GM06990 (cell line): ENCODE measurements at regions not wholly inside any gene's neighbourhood (a gene's known extent, or its start where the extent isn't known, plus 50 kb on each side); places are given as distances from the start of the nearest gene placed in this dataset.
"Not testable (repeated sequence)": the region's sequence is repeated elsewhere in the genome, so short reads cannot be mapped to it uniquely, and the experiment has no call there.

Experiments
- DNase-seq: peaks from one replicate; pipeline ENCODE4 v3.0.0-alpha.2; 2011; ENCODE audit not compliant: insufficient read length; ENCODE audit errors: extremely low read depth
- H3K27me3 ChIP-seq: replicated peaks from 2 replicates; pipeline ENCODE4 v1.6.0; 2011; ENCODE audit warnings: low read length; ENCODE audit not compliant: control insufficient read depth, insufficient read depth
- H3K36me3 ChIP-seq: 2 replicates; pipeline ENCODE4 v1.5.1; 2011; ENCODE audit warnings: low read length; ENCODE audit not compliant: control insufficient read depth, insufficient read depth
- H3K4me3 ChIP-seq: replicated peaks from 2 replicates; pipeline ENCODE4 v1.5.1; 2011; ENCODE audit warnings: low read depth, mild to moderate bottlenecking, control low read depth, low read length
- CTCF ChIP-seq: IDR thresholded peaks from 2 replicates; pipeline ENCODE4 v1.5.1; 2011; ENCODE audit warnings: low read length, control low read depth, mild to moderate bottlenecking, inconsistent platforms; ENCODE audit not compliant: insufficient read depth, poor library complexity, severe bottlenecking

GRCh38 chr18:67400502-67401117 lies 115.9 kb downstream of the DSEL start:
- TF ChIP-seq CTCF, result no peak
- no peaks in the 10 kb centered on the region for H3K27me3 ChIP-seq
- H3K36me3 ChIP-seq, result no peaks in the 10 kb centered on the region
- DNase-seq, result no peak
- H3K4me3 ChIP-seq, result no peak overlapping the region

- H3K27me3 ChIP-seq, result no peaks in the 10 kb centered on the region
- H3K36me3 ChIP-seq, result no peaks in the 10 kb centered on the region
- H3K4me3 ChIP-seq, result no peak overlapping the region
- no peak for DNase-seq
- TF ChIP-seq CTCF, result no peak
Measured at GRCh38 chr18:67386032-67386431, 130.5 kb downstream of the DSEL start.

DNA sequence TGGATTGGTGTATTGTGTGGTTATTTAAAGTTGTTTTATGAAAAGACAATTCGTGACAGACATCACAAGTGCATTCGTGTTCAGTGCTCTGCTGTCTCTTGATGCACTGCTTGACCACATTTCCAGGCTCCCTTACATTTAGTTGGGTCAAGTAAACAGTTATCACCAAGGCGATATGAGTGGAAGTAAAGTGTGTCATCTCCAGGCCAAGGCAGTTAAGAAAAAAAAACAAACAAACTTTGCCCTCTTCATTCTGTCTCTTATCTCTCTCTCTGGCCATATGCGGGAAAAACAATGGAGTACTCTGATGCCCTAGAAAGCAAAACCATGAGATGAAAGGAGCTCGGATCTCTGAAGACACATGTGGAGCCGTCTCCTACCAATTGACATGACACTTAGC lies 131.1 kb downstream of the DSEL start:
- no peak for DNase-seq
- Histone ChIP-seq H3K4me3 (no peak overlapping the region), H3K27me3 (no peaks in the 10 kb centered on the region), H3K36me3 (no peaks in the 10 kb centered on the region)
- no peak for TF ChIP-seq CTCF

DNA sequence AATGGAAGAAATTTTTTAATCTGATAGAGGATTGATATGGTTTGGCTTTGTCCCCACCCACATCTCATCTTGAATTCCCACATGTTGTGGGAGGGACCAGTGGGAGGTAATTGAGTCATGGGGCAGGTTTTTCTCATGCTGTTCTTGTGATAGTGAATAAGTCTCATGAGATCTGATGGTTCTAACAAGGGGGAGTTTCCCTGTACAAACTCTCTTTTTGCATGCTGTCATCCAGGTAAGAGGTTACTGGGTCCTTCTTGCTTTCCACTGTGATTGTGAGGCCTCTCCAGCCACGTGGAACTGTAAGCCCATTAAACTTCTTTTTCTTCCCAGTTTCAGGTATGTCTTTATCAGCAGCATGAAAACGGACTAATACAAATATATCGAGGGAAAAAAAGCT lies 132.5 kb downstream of the DSEL start:
- not testable (repeated sequence) for DNase-seq, H3K27me3 ChIP-seq, H3K36me3 ChIP-seq, H3K4me3 ChIP-seq

DNA sequence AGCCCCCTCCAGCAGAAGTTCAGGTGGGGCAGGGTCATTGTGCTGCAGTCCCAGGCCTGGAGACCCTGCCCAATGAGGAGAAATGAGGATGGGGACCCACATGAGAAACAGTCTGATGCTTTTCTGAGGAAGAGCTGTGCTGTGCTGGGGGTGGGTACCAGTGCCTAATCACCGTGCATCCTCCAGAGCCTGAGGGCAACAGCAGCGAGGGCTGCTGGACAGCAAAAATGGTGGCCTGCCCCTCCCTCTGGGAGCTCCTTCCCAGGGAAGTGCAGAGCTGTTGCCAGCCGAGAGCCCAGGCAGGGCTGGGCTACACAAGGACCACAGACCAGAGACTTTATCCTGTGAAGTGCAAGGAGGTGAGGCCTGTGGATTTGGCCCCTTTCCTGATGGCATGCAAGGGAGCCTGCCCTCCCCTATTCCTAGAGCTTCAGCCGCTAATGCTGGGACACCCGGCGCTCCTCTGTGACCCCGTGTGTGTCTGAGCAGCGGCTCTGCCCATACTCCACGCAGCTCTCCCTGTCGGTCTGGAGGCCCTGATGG lies 134.8 kb downstream of the DSEL start:
- DNase-seq, result no peak
- no peak for TF ChIP-seq CTCF
- no peaks in the 10 kb centered on the region for H3K27me3 ChIP-seq
- H3K36me3 ChIP-seq, result no peaks in the 10 kb centered on the region
- no peak overlapping the region for H3K4me3 ChIP-seq

- Histone ChIP-seq H3K4me3 (no peak overlapping the region), H3K36me3 (no peaks in the 10 kb centered on the region), H3K27me3 (no peaks in the 10 kb centered on the region)
- DNase-seq, result no peak
- TF ChIP-seq CTCF, result no peak
Measured at GRCh38 chr18:67380867-67381266, 135.7 kb downstream of the DSEL start.
